ENCODE measurements at regions not wholly inside any gene's neighbourhood (a gene's known extent, or its start where the extent isn't known, plus 50 kb on each side); places are given as distances from the start of the nearest gene placed in this dataset.

GRCh38 chr6:1135726-1136414, 176.0 kb upstream of the FOXQ1 start:
- TF ChIP-seq CTCF (IDR thresholded peaks at IDR 0.05), result no peak
- no peak for TF ChIP-seq FOXP1 (CRISPR knock-in tag; IDR thresholded peaks at IDR 0.05; ENCODE audit: borderline replicate concordance)
